Cardiac fibroblast (primary cell): ENCODE measurements at regions not wholly inside any gene's neighbourhood (a gene's known extent, or its start where the extent isn't known, plus 50 kb on each side); places are given as distances from the start of the nearest gene placed in this dataset.

Experiments used
- DNase-seq, 2 donors: peaks; one replicate each; pipeline versions ENCODE4 v3.0.0 to v3.0.0-alpha.2; 2010; ENCODE audit warnings: low read depth in 2 of 2
- H3K4me3 ChIP-seq, 2 donors: replicated peaks in 1 of 2; 1 replicate in 1 of 2; 2 replicates in 1 of 2; pipeline ENCODE4 v1.5.1; 2011; ENCODE audit warnings: low read depth in 2 of 2, low read length in 2 of 2, mild to moderate bottlenecking in 2 of 2, moderate library complexity in 1 of 2
- TF ChIP-seq, protein P1 (sequence below): IDR thresholded peaks from one replicate; pipeline ENCODE4 v1.5.1; 2011; ENCODE audit warnings: low read depth, mild to moderate bottlenecking, low read length, inconsistent platforms

DNA sequence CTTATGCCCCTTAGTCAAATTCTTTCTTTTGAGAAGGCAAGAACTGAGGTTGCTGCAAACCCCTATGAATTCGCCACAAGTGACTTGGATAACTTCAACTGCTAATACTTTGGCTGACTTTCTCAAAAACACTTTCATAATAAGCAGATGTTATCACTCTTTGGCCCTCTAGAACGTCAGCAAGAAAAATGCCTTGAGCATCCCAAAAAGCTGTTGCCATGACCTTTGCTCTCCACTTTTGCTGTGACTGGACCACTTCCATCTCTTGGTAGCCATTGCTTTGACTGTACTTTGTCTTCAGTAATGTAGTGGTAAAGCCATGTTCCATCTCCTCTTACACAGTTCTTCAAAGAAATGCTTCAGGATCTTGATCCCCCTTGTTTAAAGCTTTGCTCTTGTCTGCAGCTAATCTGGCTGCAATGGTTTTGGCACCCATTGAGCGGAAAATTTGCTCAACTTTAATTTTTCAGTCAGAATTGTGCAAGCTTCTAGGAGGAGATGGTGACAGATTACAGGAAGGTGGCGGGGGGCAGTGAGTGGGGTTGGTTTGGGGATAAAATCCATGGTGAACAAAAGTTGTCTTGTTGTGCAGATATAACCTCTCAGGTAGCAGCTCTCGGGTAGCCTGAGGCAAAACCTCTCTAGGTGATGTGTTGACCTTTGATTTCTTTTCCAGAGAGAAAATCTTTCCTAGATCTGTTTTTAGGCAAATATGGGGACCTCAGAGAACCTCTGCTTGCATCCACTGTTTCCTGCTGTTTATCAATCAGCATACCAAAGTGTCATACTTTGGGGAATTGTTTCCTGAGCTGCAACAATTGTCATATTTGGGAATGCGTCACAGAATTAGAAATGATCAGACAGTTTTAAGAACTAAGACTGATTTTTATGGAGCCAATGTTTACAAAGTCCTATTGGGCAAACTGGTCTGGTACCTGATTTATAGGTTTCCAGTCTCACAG lies 83.6 kb downstream of the CCR1 start:
- DNase-seq = peak; percentile 31 to 73
- no peak overlapping the region for H3K4me3 ChIP-seq
- TF ChIP-seq, protein P1, sequence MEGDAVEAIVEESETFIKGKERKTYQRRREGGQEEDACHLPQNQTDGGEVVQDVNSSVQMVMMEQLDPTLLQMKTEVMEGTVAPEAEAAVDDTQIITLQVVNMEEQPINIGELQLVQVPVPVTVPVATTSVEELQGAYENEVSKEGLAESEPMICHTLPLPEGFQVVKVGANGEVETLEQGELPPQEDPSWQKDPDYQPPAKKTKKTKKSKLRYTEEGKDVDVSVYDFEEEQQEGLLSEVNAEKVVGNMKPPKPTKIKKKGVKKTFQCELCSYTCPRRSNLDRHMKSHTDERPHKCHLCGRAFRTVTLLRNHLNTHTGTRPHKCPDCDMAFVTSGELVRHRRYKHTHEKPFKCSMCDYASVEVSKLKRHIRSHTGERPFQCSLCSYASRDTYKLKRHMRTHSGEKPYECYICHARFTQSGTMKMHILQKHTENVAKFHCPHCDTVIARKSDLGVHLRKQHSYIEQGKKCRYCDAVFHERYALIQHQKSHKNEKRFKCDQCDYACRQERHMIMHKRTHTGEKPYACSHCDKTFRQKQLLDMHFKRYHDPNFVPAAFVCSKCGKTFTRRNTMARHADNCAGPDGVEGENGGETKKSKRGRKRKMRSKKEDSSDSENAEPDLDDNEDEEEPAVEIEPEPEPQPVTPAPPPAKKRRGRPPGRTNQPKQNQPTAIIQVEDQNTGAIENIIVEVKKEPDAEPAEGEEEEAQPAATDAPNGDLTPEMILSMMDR = no peak

DNA sequence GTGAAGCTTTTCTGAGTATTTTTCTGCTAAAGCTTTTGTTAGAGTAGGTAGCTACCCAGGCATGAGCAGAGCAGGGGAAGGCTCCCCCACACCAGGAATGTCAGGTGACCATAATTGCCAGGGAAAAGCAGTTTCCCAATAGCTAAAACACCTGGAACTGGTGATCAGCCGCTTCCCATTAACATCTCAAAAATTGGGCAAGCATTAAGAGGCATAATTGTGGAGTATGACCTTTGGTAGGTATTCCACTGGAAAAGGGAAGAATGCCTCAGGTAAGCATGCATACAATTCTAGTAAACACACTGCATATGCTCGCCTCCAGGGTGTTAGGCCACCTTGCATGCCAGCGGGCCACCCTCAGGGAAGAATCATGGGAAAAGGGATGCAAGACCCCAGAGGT lies 84.5 kb downstream of the CCR1 start:
- H3K4me3 ChIP-seq = no peak overlapping the region
- DNase-seq = no peak
- TF ChIP-seq, protein P1 = no peak

DNA sequence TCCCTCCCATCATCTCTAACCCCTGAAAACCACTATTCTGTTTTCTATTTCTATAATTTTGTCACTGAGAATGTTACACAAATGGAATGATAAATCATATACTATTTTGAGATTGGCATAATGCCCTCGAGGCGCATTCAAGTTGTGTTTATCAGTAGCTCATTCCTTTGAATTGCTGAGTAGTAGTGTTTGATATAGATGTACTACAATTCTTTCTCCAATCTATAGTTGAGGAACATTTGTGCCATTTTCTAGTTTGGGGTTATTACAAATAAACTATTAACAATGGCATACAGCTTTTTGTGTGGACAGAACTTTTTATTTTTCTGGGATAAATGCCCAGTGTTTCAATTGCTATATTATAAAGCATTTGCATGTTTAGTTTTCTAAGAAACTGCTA lies 86.0 kb downstream of the CCR1 start:
- DNase-seq = peak; percentile 29 to 41
- TF ChIP-seq, protein P1 = no peak
- no peak overlapping the region for H3K4me3 ChIP-seq

DNA sequence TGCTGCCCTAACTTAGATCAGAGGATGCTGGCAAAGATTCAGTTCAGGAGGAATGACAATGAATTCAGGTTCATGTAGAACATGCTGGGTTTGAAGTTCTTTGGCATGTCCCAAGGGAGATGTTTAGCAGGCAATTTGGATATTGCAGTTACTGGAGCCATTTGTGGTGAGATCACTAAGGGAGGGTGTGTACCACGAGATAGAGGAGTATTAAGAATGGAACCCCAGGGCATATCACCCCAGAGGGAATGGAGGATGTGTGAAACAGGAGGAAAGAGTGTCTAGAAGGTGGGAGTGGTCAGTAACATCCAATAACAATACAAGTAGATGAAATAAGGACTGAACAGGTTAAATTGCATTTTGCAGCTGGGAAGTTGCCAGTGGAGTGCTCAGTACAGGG lies 87.1 kb downstream of the CCR1 start:
- peak in 1 of 2 donors; percentile 30 for DNase-seq
- no peak overlapping the region for H3K4me3 ChIP-seq
- TF ChIP-seq, protein P1 = no peak

DNA sequence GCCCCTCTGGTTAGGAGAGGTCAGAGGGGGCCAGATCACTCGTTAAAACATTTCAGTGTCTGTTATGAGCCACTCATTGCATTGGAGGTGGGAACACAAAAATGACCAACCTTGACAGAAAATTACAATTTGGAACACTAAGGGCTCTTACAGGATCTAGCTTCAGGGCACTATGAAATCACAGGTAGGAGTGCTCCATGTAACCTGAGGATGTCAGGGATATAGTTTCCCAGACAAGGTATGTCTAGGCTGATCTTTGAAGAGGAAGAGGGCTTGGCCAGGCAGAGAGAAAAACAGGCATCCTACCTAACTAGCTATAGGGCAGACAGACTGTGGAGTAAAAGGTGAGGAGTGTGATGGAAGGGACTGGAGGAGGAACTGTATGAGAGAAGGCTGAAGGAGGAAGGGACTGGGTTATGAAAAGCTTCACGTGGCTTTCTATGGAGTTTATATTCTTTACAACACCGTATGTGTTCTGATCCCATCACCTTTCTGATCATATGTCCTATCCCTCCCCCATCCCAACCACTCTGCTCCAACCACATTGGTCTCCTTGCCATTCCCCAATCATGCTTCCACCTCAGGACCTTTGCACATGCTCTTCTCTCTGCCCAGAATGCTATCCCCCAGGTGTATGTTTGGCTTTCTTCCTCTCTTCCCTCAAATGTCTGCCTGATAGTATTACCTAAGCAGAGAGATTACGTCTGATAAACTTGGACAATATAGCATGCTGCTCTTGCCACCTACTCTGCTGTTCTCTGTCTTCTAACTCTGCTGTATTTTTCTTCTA lies 88.2 kb downstream of the CCR1 start:
- DNase-seq = no peak
- no peak overlapping the region for H3K4me3 ChIP-seq
- TF ChIP-seq, protein P1 = no peak

DNA sequence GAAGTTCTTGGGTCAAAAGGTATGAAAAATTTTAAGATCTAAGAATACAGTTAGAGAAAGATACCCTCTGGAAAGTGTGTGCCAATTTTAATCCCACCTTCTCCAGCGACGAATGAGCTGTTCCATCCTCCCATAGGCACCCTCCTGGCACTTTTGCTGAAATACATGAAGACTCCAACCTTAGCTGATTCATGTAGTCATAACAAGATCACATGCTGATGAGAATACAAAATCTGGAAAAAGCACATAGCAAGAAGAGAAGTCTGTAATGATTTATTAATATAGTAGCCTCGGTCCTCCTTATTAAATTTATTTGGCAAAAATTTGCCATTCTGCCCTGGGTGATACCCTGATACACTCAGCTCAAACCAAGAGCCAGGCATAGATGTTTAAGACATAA lies 88.9 kb downstream of the CCR1 start:
- no peak overlapping the region for H3K4me3 ChIP-seq
- no peak for DNase-seq
- TF ChIP-seq, protein P1 = no peak
